Endothelial cell of hepatic sinusoid (primary cell): ENCODE measurements at regions not wholly inside any gene's neighbourhood (a gene's known extent, or its start where the extent isn't known, plus 50 kb on each side); places are given as distances from the start of the nearest gene placed in this dataset.

Experiments
- in situ Hi-C: cut with HindIII; loops from 2 replicates; pipeline ENCODE4 v1.10.0; 2017; ENCODE audit warnings: low sequenced_read_pairs

DNA sequence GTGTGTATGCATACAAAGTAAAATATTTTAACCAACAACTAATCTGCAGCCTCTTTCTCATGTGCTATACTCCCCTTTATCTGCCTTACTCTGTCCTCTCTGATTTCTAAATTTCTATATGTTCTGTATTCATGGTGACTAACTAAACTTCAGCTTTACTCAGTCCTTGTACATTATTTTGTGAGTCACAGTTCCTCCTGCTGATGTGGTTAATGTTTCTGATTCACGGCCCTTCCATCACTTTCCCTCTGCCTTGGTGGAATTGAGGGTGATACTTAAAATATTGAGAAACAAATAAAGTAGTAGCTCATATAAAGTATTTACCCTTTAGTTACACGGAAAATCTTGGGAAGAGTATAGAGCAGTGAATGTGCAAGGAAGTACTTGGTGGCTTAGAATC lies 899.1 kb upstream of the ZWINT start:
- in situ Hi-C loops, result no loop called here

DNA sequence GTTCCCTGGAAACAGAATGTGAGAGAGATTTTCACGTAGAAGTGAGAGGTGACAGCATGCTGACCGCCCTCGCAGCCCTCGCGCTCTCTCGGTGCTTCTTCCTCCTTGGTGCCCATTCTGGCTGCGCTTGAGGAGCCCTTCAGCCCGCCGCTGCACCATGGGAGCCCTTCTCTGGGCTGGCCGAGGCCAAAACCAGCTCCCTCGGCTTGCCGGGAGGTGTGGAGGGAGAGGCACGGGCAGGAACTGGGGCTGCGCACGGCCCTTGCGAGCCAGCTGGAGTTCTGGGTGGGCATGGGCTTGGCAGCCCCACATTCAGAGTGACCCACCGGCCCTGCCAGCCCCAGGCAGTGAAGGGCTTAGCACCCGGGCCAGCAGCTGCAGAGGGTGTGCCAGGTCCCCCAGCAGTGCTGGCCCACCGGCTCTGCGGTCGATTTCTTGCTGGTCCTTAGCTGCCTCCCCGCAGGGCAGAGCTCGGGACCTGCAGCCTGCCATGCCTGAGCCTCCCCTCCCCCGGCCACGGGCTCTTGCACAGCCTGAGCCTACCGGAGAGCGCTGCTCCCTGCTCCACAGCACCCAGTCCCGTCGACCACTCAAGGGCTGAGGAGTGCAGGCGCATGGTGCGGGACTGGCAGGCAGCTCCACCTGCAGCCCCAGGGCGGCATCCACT lies 888.7 kb upstream of the ZWINT start:
- in situ Hi-C loops, result no loop called here

DNA sequence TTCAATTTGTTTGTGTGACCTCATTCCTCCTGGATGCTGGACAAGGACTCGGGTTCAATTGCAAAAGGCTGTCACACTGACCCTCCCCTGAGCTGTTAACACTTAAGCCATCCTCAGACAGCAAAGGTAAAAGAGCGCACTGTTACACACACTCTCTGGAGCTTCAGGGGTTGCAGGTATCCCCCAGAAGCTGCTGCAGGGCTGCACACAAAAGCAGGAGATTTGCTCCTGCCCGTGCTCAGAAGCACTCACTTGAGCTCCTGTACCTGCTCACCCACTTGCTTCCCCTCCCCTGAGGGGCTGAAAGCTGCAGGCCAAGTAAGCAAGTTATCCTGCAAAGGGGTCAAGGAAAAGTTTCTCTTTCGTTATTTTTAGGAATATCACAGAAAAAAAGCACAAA lies 886.2 kb upstream of the ZWINT start:
- in situ Hi-C loops, result no loop called here

DNA sequence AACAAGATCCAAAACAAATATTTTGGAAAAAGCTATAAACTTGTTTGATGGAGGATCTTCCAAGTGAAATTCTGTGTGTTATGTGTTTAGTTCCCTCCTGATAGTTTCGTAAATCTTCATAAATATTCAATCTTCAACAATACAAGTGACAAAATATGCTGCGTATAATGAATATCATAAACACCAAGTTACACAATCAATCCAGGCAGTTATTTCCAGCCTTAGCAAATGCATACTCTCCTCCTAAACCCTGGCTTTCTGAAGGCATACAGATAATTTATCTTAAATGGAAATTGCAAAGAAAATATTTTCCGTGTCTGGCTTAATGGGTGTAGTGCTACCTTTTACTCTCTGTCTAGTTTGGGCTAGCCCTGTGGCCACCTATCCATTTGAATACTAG lies 864.9 kb upstream of the ZWINT start:
- in situ Hi-C loops, result no loop called here

DNA sequence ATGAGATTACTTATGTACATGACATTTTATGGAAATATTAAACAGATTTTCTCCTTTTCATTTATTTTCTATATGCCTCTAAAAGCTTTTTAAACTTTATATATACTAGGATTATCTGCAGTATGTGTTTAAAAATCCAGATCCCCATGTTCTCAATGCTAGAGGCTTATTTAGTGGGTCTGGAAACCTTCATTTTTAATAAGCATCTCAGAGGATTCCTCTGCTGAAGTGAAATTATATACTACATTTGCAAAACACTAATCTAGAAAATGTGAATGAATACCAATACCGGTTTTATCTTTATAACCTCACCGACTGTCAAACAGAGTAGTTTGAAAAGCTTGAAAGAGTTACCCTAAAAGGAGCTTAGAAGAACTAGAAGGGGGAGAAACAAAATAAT lies 863.8 kb upstream of the ZWINT start:
- in situ Hi-C loops, result no loop called here

DNA sequence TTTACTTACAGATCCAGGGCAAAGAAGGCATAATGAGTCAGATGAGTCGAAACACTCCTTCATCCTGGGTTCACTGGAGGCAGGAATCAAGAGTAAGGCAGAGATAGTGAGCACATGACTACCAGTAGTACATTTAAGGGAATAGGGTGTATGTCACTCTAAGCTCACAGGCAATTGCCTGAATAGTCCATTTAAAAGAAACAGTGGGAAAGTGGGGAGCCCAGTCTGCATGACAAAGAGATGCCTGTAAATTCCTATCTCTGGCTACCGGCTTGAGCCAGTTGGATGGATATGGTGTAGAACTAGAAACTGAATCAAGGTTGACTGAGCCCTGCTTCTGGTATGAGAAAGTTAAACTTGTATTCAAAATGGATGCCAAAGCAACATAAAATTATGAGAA lies 861.5 kb upstream of the ZWINT start:
- in situ Hi-C loops, result no loop called here

DNA sequence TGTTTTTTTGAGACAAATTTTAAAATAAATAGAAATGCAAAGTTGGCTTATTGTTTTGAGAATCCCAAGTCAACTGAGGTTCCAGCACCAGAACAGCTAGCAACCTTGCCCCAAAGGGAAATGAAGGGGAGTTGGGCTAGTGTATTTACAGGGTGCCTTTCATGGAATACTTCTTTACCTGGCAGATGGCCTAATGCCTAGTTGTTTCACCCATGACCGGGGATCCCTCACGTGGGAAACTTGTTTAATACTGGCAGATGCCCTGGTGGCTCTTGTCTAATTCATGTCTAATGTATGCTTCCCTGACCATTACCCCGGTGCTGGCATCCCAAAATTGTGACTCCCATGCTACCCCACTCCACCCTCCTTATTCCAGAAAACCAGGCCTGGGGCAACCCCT lies 861.1 kb upstream of the ZWINT start:
- in situ Hi-C loops, result no loop called here

DNA sequence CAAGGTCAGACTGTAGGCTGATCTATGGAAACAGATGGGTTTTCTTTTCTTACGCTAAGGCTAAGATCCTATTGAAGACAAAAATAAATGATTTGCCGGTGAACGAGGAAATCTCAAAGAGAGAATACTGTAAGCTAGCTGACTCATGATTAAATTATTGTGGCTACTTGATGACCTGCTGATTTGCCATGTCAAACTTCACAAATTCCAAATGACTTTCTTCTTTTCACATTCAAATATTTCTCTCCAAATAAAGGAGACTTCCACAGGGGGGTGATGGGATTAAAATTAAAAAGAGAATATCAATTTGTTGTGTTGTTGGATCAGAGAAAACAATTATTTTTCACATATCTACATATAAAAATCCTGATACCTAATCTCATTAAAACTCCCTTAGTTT lies 860.6 kb upstream of the ZWINT start:
- in situ Hi-C loops, result no loop called here

DNA sequence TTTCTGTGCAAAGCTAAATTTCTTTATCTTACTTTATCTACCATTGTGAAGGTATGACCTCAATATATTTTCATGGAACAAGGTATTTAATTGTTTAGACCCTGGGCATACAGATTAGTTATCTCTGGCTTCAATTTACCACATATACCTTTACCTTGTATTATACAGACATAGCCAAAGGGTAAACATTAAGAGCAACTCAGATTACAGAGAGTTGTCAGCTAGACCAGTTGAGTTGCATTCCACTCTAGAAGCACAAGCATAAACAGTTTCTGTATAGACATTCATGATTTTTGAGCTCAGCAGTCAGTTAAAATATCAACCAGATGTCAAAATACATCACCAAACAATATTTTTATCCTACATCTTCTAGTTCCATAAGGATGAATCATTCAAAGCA lies 857.3 kb upstream of the ZWINT start:
- in situ Hi-C loops, result no loop called here

DNA sequence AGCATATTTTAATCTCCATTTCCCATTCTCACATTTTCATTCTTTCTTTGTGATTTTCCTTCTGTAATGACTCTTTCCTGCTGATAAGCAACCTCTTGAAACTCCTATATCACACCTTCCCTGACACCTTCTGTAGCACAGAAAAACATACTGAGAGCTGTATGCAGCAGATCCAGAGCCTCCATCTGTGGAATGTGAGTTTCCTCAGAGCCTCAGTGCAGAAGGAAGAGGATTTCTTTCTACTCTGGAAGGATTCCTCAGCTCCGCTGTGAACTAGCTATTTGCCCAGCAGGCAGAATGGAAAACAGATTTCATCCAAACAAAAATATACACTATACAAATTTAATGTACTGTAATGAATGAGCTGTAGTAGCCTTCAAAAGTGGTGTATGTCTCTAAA lies 841.3 kb upstream of the ZWINT start:
- in situ Hi-C loops, result no loop called here

DNA sequence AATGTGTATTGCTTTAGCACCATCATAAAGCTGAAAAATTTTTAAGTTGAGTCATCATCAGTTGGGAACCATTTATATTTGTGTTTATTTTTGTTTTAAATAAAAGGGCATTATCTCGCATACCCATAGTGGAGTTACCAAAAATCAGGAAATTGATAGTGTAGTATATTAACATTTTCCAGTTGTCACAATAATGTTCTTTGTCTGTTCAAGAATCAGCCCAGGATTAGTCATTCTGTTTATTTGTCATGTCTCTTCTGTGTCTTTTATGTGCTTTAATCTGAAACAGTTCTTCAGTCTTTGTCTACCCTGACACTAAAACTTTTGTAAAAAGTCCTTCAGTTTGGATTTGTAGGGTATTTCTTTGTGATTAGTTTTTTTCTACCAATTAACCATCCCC lies 827.8 kb upstream of the ZWINT start:
- in situ Hi-C loops, result loop anchor here (25.0 kb wide), 1 partner anchor 102 kb away; no protein-coding TSS in a partner anchor

DNA sequence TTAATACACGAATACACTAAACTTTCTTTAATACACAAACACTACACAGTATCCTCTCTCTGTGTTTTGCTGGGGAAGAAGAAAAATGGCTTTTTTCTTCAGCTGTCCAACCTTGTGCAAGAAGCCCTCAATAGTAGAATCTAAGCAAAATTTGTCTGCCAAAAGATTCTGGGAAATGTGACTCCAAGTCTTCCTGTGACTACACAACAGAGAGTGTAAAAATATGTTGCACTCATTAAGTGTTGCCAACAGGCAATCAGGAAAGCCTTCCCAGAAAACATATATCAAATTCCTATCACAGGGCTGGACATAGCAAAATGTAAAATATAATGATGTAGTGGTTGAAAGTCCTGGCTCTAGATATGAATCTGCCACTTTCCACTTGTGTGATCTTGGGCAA lies 825.1 kb upstream of the ZWINT start:
- in situ Hi-C loops, result loop anchor here (25.0 kb wide), 1 partner anchor 99 kb away; no protein-coding TSS in a partner anchor

DNA sequence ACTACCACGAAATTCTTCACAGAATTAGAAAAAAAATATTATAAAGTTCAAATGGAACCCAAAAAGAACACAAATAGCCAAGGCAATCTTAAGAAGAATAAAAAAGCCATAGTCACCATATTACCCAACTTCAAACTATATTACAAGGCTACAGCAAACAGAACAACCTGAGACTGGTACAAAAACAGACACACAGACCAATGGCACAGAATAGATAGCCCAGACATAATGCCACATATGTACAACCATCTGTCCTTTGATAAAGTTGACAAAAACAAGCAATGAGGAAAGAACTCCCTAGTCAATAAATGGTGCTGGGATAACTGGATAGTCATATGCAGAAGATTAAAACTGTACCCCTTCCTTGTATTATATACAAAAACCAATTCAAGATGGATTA lies 808.5 kb upstream of the ZWINT start:
- in situ Hi-C loops, result no loop called here

DNA sequence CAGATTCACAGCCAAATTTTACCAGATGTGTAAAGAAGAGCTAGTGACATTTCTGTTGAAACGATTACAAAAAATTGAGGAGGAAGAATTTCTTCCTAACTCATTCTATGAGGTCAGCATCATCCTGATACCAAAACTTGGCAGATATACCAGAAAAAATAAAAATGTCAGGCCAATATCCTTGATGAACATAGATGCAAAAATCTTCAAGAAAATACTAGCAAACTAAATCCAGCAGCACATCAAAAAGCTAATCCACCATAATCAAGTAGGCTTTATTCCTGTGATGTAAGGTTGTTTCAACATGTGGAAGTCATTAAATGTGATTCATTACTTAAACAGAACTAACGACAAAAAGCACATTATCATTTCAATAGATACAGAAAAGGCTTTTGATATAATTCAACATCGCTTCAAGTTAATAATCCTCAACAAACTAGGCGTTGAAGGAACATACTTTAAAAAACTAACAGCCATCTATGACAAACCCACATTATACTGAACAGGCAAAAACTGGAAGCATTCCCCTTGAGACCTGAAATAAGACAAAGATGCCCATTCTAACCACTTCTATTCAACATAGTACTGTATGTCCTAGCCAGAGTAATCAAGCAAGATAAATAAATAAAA lies 807.7 kb upstream of the ZWINT start:
- in situ Hi-C loops, result no loop called here

DNA sequence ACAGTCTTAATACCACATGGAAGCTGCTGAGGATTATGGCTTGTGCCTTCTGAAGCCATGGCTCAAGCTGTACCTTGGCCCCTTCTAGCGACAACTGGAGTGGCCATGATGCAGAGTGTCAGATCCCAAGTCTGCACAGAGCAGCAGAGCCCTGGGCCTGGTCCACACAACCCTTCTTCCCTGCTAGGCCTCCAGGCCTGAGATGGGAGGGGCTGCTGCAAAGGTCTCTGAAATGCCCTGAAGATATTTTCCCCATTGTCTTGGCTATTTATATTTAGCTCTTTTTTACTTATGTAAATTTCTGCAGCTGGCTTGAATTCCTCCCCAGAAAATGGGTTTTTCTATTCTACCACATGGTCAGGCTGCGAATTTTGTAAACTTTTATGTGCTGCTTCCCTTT lies 804.6 kb upstream of the ZWINT start:
- in situ Hi-C loops, result no loop called here

DNA sequence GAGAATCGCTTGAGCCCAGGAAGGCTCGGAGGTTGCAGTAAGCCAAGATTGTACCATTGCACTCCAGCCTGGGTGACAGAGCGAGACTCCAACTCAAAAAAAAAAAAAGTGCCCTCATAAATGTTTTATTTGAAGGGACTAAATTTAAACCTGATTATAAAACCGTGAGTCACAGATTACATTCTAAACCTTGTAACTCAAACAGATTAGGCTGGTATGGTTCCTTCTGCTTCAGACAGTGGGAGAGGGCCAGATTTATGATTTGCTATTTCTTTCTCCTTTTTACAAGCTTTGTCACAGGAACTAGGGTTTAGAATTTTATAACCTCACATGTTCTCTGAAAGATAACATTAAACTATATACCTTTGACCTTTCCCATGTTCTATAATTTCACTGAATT lies 801.2 kb upstream of the ZWINT start:
- in situ Hi-C loops, result no loop called here

DNA sequence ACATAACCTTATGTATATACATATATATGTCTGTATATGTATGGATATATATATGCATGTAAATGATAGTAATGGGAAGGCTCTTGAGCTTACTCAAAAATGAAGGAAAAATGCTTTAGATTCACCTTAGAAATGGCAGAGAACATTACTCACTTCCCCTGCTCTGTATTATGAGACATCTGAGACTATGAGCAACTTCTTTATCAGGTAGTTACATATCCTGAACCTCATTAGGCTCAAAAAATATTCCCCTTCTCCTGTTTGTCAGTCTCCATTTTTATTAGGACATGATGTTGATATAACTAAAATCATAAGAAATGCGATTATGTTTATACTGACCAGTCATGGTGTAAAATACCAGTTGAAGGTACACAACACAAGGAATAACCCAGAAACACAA lies 800.1 kb upstream of the ZWINT start:
- in situ Hi-C loops, result no loop called here

DNA sequence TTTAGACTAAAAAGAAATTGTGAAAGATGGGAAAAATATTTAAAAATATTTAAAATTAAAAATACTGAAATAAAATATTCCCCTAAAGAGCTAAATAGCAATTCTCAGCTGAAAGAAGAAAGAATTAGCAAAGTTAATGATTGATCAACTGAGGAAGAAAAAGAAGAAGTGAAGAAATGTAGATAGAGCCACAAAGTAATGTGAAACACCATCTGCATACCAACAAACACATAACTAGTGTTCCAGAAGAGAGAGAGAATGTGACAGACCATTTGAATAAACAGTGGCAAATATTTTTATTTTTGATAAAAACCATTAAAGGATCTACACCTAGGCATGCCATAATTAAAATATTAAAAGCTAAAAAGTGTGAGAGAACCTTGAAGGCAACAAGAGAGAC lies 784.5 kb upstream of the ZWINT start:
- in situ Hi-C loops, result no loop called here

DNA sequence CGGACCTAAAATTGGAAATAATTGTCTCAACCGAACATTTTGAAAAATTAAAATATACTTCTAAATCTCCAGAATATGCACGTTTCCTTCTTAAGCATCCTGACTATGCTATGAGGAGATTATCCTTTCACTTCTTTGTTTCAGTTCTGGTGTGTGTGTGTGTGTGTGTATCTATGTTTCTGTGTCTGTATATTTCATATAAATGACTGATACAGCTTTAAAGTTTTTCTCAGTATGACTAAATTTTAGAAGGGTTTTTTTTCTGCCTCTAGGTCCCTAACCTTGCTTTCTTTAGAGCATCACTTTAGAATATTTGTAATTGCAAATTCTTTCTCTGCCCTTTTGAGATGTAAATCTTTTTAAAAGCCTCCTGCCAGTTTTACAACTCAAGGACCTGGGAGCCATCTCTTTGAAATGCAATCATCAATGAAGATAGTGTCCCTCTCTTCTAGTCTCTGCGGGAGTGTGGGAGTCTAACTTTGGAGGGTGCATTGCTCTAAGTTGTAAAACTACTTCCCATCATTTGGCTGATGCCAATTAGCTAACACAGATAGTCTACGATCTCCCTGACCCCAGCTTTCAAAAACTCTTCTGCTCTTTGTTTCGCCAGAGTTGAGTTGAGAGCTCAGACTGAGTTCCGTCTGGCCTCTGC lies 782.0 kb upstream of the ZWINT start:
- in situ Hi-C loops, result no loop called here

DNA sequence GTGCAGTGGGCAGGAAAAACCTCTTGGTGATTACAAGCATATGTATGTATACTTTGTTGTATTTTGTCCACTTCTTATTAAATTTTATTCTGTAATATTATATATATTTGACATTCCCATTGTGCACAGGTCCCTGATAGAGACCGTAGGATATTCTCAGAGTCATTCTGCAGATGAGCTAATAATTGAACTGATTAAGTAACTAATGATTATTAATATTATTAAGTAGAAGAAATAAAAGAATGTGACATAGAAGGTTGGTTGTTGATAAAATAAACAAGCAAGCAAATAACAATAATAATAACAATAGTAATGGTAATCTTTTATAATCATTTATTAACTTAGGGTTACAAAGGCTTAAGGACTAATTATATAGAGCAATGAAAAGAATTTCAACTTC lies 780.6 kb upstream of the ZWINT start:
- in situ Hi-C loops, result no loop called here

DNA sequence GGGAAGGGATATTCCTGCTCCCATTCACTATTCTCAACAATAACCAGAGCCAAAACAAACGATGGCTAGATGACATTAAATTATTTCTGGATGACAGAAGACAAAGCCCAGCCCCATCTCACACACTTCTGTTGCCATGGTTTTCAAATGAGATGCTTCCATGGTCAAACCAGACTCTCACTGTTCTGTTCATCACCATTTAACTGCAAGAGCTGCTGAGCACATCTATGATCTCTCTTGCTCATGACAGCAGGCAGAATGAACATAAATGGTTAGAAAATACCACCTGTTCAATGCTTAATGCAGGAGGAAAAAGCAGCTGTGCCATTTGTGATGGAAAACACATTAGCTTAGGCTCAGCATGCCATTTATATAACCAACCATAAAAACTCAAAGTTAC lies 758.6 kb upstream of the ZWINT start:
- in situ Hi-C loops, result no loop called here

DNA sequence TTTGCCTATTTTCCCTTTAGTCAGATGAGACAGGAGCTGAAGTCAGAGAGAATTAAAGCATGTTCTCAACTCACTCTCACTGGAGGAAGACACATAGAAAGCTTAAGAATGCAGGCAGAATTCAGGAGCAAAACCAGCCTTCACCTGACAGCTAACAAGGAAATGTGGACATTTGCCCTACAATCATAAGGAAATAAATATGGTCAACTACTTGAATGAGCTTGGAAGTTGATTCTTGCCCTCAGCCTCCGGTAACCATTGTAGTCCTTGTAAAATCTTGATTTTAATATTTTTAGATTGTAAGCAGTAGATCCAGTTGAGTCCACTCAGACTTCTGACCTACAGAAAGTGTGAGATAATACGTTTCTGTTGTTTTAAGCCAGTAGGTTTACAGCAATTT lies 752.5 kb upstream of the ZWINT start:
- in situ Hi-C loops, result no loop called here
